C4-2B (cell line): ENCODE measurements at regions not wholly inside any gene's neighbourhood (a gene's known extent, or its start where the extent isn't known, plus 50 kb on each side); places are given as distances from the start of the nearest gene placed in this dataset.

Experiments used
- ZFX ChIP-seq: fragments of 450-650 bp; IDR thresholded peaks from 2 replicates; pipeline ENCODE4 v1.6.1; 2017
- TF ChIP-seq, protein P1 (sequence below): fragments of 450-650 bp; conservative IDR thresholded peaks from 2 replicates; pipeline ENCODE4 v1.5.1; 2017; ENCODE audit warnings: mild to moderate bottlenecking

DNA sequence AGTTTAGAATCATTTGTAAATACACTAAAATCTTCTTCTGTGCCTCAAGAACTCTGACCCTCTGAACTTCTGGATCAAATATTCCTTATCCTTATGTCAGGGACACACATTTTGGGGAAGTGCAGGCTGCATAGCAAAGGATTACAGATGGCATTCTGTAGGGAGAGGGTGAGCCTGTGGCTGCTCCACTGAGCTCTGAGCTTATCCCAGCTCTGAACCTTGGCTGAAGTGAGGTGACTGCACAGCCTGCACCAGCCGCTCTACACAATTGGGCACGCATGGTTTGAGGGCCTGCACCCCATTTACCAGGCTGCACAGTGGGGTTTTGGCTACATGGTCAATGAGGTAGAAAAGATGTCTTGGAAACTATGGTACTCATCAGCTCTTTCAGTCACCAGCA, 251.6 kb downstream of the GALR1 start:
- TF ChIP-seq, protein P1, sequence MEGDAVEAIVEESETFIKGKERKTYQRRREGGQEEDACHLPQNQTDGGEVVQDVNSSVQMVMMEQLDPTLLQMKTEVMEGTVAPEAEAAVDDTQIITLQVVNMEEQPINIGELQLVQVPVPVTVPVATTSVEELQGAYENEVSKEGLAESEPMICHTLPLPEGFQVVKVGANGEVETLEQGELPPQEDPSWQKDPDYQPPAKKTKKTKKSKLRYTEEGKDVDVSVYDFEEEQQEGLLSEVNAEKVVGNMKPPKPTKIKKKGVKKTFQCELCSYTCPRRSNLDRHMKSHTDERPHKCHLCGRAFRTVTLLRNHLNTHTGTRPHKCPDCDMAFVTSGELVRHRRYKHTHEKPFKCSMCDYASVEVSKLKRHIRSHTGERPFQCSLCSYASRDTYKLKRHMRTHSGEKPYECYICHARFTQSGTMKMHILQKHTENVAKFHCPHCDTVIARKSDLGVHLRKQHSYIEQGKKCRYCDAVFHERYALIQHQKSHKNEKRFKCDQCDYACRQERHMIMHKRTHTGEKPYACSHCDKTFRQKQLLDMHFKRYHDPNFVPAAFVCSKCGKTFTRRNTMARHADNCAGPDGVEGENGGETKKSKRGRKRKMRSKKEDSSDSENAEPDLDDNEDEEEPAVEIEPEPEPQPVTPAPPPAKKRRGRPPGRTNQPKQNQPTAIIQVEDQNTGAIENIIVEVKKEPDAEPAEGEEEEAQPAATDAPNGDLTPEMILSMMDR = no peak
- no peak for TF ChIP-seq ZFX
